Activated T-cell treated with anti-CD3 and anti-CD28 coated beads for 24 hours (primary cell): ENCODE measurements at regions not wholly inside any gene's neighbourhood (a gene's known extent, or its start where the extent isn't known, plus 50 kb on each side); places are given as distances from the start of the nearest gene placed in this dataset.
"Not testable (repeated sequence)": the region's sequence is repeated elsewhere in the genome, so short reads cannot be mapped to it uniquely, and the experiment has no call there.

ENCODE experiments used
- DNase-seq: peaks from one replicate; pipeline ENCODE4 v3.0.0-alpha.2; 2020; ENCODE audit warnings: low read depth

- DNase-seq = no peak
These were observed 107.4 kb upstream of the FOXN3 start for GRCh38 chr14:89524412-89524811.

- DNase-seq = no peak
These were observed 105.0 kb upstream of the FOXN3 start for GRCh38 chr14:89521988-89522387.

GRCh38 chr14:89519040-89519439 is 102.0 kb upstream of the FOXN3 start:
- DNase-seq = no peak

GRCh38 chr14:89516173-89516572 is 99.1 kb upstream of the FOXN3 start:
- DNase-seq = no peak

- DNase-seq = no peak
These were observed 97.6 kb upstream of the FOXN3 start for GRCh38 chr14:89514601-89515000.

GRCh38 chr14:89509891-89510290 is 92.9 kb upstream of the FOXN3 start:
- DNase-seq = no peak

DNA sequence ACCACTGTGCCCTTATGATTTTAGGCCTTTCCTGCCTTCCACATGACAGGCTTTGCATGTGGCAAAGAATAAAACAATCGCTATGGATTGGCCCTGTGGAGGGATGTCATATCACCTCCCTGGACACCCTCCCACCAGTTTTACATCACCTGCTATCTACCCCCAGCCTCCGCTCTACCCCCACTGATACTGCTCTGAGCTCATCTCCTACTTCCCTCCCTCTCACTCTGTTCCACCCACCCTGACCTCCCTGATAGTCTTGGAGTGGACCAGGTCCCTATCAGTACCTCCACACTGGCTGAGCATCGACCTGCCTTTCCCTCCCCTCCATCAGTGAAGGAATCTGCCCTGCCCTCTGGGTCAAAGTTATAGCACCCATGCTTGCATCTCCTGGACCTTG is 91.8 kb upstream of the FOXN3 start:
- DNase-seq = no peak

GRCh38 chr14:89507926-89508460 is 91.0 kb upstream of the FOXN3 start:
- no peak for DNase-seq

- DNase-seq = no peak
These were observed 90.5 kb upstream of the FOXN3 start for GRCh38 chr14:89507521-89507920.

DNA sequence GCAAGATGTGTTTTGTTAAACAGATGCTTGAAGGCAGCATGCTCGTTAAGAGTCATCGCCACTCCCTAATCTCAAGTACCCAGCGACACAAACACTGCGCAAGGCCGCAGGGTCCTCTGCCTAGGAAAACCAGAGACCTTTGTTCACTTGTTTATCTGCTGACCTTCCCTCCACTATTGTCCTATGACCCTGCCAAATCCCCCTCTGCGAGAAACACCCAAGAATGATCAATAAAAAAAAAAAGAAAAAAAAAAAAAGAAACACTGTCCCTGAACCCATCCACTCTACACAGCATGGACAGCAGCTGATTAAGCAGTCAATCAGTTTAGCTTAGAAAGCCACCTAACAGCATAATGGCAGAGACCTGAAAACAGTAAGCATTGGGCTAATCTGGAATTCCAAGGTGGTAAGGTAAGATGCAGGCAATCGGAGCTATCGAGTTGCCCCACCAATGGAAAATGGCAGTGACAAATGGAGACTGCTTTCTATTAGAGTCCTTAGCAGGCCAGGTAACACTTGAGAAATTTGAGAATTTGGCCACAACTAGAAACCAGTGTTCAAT is 89.9 kb upstream of the FOXN3 start:
- DNase-seq = not testable (repeated sequence)

DNA sequence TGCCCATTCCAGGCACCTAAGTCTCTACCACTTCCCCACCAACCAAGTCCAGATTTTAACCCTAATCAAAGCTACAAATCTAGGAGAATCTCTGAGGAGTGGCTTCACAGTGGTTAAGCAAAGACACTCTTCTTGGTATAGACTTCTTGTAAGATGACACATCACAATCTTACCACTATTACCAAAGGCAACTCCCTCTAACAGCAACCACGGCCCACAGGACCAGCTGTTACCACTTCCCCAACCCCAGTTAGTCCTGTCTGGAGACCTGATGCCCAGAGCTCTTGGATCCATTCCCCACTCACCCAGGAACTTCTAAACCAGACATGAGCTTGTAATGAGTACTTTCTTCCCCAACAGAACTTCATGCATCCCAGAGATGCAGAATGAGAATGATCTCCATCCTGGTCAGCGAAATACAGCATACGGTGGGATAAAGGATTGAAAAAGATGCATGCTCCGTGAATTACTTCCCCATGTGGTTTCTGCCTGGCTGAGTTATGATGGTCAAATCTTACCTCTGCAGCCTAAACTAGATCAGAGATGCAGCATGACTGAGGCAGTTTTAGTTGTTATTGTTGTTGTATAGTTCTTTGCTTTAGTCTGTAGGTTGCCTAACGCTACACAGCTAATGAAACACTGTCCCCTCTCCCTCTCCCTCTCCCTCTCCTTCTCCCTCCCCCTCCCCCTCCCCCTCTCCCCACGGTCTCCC is 87.7 kb upstream of the FOXN3 start:
- no peak for DNase-seq

DNA sequence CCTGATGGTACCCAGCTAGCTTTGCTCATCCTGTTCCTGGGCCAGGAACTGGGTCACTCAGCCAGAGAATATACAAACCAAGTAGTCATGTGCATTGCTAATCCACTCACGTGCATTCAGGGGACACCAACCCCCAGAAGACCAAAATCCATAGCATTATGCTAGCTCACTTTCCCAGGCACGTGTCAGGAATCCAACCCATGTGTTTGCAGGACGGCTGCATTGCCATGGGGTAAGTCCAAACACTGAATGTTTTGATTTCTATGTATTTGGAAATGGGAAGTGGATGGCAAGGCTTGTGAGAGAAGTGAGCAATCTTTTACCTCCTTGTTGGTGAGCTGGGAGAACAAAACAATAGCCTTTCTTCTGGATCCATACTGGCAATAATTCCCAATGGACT is 87.1 kb upstream of the FOXN3 start:
- no peak for DNase-seq

- no peak for DNase-seq
These were observed 86.5 kb upstream of the FOXN3 start for GRCh38 chr14:89503431-89503996.

- DNase-seq = no peak
These were observed 85.9 kb upstream of the FOXN3 start for GRCh38 chr14:89502966-89503365.

DNA sequence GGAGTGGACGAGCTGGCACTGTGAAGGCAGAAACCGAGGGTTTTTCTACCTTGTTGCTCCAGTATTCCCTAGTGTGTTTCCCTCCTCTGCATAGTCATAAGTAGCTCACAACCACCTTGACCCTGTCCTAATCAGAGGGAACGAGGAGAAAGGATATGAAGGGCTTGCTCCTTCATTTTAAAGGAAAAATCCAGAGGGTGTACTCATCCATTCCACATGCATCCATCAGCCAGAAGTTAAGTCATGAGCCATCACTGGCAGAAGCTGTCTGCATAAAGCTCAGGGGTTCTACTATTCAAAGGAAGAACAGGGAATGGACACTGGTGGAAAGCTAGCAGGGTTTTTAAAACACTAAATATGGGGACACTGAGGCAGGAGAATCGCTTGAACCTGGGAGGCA is 84.3 kb upstream of the FOXN3 start:
- no peak for DNase-seq

- no peak for DNase-seq
These were observed 83.3 kb upstream of the FOXN3 start for GRCh38 chr14:89500303-89500702.

DNA sequence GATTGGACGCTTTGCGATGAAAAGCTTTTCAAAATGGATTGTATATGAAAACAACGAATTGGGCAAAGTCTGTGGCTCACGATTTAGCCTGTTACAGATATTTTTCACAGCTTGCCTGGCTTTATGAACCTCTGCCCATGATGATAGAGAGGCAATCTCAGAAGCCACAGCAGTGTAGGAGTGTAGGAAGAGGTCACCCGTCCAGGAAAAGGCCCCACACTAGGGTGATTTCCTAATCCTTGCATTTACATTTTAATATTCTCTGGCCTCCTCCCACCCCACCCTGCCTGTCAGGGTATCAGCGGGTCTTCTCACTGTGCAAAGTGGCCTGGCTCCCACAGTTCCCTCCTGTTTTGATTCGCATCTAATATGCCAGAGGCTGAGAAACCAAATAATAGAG is 81.8 kb upstream of the FOXN3 start:
- no peak for DNase-seq

GRCh38 chr14:89495718-89496117 is 78.7 kb upstream of the FOXN3 start:
- DNase-seq = no peak

DNA sequence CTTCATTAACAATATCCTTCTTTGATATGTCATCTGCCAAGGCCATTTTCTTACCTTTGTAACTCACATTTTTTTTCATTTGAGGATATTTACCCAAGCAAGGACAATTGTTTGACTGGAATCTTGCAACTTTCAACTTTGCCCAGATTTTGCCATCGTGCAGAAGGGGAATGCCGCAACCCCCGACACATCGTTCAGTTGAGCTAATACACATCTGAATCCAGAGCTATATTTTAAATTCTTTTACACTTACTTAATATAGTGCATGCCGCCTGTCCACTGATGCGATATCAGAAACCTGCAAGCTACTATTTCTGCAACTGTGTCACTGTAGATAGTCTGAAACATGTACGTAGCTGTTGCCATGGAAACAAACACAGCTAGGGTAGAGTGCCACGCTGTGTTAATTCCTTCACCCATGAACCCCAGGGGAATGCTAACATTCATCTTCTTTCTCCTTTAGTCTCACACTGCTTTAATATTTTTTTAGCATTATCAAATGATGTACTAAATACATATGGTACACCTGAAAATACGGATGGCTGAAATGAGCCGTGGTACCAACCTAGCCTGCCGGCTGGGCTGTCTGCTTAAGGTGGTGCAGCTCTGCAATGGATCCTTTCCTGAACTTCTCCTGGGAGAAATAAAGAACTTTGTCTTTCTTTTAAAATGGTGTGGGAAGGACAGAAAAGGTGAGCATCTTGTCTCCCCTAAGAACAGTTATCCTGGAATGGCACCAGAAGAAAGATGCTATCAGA is 77.0 kb upstream of the FOXN3 start:
- no peak for DNase-seq

DNA sequence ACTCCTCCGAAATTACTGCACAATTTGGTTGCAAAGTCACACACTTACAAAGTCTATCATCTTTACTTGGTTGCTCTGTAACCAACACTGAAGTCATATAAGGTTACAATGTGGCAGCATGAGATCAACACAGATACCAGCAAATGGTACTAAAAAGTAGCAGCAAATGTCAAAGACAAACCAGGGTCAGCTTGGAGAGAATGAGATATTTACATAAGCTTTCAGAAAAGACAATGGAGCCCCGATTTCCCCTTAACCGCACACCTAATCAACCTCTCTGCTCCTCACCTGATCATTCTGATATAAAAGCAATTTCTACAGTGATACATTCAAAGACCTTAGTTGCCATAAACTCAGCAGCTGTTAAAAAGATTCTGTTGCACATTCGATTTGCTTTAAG is 76.4 kb upstream of the FOXN3 start:
- DNase-seq = no peak

DNA sequence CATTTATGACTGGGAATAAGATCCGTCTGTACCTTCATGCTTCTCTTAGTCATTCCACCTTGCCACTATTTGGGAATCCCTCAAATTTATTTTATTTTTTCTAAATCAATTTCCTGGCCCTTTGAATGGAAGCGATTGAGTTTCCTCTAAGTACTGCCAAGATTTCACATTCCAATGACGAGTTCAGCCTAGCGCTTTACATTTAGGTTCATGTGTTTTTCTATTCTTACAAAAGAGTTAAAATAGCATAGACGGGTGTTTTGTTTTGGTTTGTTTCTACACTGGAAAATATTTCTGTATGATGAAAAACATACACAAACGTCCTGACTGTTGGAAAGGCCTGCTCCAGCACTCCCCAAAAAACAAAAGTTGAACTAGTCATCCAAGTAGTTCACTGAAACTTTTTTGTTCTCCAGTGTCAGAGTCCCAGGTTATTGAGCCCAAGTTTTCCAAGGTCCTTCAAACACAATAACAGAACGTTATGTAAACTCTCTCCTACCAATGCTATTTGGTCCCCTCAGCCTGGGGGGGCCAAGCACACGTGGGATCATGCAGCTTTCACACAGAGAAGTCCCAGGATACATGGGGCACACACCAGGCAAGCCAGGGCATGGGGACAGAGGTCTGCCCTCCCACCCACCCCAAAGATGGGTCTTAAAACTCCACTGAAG is 74.8 kb upstream of the FOXN3 start:
- no peak for DNase-seq

DNA sequence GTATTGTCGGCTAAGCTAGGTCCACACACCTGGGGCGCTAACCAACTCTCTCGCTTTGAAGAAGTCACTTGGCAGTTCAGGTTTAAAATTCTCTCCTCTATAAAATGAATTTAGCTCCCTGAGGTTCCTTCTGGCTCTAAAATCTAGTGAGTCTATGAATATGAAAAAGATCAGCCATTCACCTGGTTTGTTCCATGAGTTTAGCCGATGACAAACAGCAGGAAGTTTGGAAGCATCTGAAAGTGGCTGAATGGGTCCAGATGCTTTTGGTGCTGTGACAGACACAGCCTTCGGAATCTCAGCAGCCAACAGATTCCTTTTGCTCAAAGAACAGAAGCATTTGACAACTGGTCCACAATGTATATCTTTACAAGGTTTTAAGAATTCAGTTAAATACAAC is 73.4 kb upstream of the FOXN3 start:
- no peak for DNase-seq
